SH-SY5Y (cell line): ENCODE measurements at regions not wholly inside any gene's neighbourhood (a gene's known extent, or its start where the extent isn't known, plus 50 kb on each side); places are given as distances from the start of the nearest gene placed in this dataset.
A peak's percentile ranks its signal among the peaks of the same experiment; 100 is the strongest.

Experiments
- GATA2 ChIP-seq: IDR thresholded peaks from 2 replicates; pipeline ENCODE4 v1.6.1; 2011; ENCODE audit warnings: mild to moderate bottlenecking, low read depth, low read length
- GATA3 ChIP-seq: IDR thresholded peaks from 2 replicates; pipeline ENCODE4 v1.6.1; 2011; ENCODE audit warnings: low read depth, mild to moderate bottlenecking, low read length, moderate library complexity

DNA sequence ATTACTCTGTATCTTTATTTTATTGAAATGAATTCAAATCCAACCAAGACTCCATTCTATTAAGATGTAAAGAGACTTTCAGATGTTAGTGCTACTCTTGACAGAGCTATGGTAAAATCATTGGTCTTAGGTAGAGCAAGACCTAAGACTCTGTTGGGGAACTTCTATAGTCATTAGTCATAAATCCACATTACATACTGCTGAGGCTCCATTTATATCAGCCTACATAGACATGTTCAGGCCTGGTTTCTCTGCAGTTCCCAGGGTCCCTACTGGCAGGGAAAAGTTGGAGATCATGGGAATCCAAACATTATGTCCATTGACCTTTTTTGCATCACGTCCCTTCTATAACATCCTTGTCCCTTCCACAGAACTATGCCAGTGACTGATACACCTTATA is 580.4 kb upstream of the ZEB2 start:
- TF ChIP-seq GATA2 (no peak), GATA3 (no peak)

DNA sequence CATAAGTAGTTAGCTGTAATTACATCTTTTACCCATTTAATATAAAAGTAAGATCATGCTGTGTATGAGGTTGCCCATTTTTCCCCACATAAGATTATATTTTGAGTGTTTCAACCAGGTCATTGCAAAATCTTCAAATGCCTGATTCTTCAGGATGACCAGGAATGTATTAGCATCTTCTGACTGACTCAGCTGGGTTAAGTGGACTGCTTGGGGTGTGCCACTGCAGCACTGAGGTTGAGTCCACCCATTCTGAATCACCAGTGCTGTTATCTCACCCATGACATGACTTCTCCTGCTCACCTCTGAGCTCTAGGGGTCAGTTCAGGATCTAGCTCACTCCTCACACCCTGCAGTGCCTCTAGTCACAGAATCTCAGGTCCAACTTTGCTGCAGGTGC is 576.7 kb upstream of the ZEB2 start:
- TF ChIP-seq GATA3 (no peak), GATA2 (no peak)

DNA sequence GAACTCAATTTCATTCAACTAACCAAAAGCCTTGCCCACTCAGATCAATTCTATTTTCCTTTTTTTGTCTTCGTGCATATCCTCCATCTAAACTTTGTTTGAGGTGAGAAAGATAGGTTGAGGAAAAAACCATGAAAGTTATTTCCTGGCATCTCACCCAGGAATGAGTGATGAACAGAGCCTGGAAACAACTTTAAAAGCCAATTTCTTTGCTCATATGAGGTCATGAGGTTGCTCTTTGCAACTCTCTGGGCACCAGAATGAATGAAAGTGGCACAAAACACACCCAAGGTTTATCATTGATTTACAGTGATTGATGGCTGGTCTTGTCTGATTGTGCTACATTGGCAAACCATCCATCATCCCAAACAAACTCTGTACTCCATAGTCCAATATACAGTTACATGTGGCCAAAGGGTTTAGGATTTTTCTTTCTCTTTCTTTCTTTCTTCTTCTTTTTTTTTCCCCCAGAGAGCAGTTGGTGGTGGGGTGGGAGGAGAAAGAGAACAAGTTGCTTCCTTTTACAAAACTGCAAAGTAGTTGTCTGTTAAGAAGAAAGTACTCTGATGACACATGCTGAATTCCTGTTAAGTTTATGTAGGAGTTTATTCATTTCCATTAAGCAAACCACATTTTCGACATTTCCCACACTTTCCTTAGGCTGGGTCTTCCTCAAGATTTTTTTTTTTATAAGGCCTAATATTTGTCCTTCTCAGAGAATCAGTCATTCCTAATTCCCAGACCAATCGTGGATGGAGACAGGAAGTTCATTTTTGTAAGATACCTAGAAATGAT is 575.9 kb upstream of the ZEB2 start:
- TF ChIP-seq GATA2: no peak
- no peak for TF ChIP-seq GATA3

DNA sequence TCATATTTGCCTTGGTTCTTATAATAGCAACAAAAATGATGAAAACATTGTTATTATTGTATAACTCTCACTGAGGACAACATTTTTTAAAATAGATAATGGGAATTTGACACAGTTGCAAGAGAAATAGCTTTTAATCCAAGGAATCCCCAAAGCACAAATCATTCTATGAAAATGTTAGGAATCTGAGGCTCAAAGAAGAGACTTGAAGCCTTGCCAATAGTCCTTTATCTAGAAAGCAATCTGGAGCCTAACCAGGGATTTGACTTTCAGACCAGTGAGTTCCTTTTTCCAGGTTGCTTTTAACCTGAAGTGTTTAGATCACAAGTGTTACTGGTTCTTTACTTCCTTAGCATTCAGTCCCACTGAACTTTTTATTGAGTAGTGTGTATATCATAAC is 574.5 kb upstream of the ZEB2 start:
- no peak for TF ChIP-seq GATA3
- no peak; the same call in 1 of the 2 replicates for TF ChIP-seq GATA2

DNA sequence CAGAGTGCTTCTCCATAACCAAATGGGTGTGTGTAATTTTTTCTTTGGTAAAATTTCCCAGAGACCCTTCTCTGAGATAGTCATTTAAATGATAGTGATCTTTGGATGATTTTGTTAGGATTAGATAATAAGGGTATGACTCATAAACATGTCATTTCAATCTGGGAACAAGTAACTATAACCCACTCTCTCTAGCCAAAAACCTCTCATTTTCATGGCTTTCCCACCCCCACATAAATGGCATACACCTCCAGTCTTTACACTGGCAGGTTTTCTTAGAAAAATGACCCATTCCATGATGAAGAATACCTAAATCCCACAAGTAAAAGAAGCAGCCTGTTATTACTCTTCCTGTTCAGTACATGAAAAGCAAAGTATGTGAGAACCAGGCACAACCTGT is 572.0 kb upstream of the ZEB2 start:
- TF ChIP-seq GATA3: no peak
- TF ChIP-seq GATA2: no peak

DNA sequence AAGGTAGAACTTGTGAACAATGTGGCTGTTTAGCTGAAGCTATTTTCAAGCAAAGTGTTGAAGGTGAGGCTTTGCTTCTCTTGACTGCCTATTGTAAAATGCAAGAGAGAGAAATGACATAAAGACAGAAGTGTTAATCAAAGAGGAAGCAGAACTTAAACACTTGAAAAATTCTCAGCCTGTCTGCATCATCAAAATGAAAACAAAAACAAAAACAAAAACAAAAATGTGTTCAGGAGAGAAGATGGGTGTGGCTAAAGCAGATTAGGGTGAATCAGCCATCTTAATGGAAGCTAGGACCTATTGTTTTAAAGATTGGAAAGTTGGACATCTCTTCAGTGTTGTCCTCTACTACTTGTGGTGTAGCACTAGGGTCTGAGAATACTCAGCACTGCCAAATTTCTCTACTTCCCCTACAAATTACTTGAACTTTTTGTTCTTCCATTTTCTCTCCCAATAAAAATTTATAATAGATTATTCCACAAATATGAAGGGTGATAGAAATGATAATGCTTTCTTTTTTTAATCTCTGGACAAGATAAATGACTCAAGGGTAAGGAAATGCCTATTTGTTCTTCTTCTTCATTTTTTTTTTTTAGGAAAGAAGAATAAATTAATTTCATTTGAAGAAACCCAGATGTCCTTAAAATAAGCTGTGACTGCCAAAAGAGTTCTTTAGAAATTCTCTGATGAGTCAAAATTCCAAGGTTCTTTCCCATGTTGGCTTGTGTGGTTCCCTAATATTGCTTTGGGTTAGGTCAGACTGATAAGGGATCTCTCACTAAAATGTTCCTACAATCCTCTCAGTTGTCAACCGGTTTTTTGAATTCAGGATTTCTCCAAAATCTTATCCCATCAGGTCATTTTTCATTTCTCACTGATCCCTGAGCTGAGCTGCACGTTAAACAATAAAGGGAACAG is 571.2 kb upstream of the ZEB2 start:
- TF ChIP-seq GATA3 (no peak), GATA2 (no peak)

DNA sequence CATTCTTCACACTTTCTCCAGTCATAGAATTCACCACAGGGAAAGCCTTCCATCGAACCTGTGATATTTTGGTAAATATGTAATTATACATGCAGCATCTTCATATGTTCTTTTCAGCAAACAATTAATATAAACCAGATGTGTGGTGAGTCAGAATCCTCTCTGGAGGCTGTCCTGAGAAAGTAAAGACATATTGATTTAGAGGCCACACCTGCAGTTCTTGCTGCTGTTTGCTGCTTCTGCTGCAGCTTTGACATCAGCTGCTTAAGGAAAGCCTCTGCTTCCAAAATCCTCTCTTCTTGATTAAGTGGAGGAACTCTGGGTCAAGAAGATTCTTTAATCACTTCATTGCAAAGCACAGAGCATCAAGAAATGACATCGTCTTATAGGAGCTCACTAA is 568.8 kb upstream of the ZEB2 start:
- TF ChIP-seq GATA2 (no peak), GATA3 (no peak)

DNA sequence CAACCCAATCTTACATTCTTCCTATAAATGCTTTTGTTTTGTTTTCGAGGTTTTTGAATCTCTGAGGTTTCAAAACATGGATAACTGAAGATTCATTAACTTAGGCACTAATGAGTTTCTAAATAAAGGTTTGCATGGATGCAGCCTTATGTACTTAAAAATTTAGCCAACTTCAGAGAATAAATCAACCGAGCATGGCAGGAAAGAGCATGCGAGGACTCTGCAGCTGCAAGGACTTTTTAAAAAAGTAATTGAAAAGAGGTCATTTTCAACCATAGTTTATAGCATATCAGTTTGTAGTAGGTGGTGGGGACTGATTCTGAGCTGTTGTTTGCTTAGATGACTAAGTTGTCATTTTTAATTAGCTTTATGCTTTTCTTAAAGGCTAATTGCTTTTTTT is 567.0 kb upstream of the ZEB2 start:
- TF ChIP-seq GATA2: no peak
- TF ChIP-seq GATA3: no peak

DNA sequence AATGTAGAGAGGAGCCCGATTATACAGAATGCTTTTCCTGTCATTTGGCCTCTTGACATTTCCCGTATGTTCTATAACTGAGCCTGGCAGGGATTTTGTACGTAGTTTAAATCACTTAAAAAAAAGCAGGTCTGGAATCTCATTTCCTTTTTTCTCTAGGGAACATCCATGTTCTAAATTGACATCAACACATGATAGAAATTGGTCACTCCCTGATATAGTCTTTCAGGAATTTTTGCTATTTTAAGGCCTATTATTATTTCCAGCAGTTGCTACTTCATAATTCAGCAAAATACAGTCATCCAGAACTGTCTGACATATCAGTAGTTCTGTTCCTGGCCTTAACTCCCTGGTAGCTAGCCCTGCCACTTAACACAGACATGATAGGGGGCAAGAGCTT is 565.7 kb upstream of the ZEB2 start:
- no peak for TF ChIP-seq GATA3
- TF ChIP-seq GATA2: no peak

DNA sequence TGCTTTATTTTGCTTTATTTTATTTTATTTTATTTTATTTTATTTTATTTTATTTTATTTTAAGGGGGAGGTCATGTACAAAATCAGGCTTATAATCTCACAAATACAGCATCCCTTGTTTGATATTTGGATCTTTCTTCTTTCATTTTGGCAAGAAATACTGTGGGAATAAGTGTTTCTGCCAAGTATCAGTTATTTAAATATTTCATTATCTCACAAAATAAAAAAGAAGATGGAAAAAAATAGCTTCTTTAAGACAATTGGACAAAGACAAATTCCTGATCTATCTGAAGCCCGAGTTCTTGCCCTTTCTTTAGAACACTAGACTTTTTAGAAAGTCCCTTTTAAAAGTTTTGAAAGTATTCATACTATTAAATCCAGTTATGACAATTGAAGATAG is 560.5 kb upstream of the ZEB2 start:
- TF ChIP-seq GATA3: no peak
- no peak for TF ChIP-seq GATA2

DNA sequence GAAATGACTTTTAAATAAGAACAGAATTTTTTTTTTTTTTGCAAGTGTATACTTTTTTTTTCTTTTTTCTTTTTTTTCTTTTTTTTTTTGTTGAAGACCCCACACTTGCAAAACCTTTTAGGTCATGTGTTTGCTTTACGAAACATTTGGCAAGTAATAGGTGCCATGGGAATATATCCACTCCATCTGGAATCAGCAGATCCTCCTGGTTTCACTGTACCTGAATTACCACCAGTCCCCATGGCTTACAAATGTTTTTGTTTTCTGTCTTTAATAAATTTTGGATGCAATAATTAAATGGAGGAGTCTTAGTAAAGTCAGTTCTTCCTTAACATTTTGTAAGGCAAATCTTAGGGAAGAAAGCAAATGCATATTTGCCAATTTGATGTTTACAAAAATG is 559.7 kb upstream of the ZEB2 start:
- TF ChIP-seq GATA3: no peak
- TF ChIP-seq GATA2: no peak

DNA sequence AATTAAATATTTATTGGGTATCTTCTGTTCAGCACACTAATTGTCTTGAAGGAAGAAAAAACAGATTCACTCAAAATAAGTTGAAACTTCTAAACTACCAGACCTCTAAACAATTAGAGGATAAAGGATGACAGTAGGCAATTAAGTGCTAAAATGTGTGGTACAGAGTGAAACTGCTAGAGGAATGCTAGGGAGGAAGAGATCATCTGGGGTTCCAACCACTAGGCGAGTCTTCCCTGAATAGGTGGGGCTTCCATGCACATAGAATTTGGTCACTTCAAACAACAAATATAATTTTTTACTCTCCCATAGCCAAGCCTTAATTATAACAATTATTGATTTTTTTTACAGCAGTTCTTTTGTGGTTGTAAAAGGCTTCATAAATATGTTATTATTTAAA is 559.0 kb upstream of the ZEB2 start:
- TF ChIP-seq GATA3 (no peak), GATA2 (no peak)

DNA sequence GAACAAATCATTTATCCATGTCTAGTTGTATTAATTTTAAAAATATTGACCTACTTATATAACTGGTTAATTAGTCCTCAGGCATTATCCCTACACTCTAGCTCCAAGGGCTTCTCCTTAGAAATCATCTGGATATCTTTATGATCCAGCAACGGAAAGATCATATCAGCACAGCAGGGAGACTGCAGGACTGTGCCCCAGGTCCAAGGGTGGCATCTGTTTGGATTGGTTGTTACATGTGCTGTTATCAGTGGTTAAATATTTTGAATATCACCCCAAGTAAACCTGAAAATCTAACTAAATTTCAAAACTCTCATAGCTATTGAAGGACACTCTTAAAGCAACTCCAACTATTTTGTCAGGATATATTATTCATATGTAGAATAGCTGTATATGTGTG is 556.2 kb upstream of the ZEB2 start:
- TF ChIP-seq GATA2 (peak; percentile 76), GATA3 (peak; percentile 78)

DNA sequence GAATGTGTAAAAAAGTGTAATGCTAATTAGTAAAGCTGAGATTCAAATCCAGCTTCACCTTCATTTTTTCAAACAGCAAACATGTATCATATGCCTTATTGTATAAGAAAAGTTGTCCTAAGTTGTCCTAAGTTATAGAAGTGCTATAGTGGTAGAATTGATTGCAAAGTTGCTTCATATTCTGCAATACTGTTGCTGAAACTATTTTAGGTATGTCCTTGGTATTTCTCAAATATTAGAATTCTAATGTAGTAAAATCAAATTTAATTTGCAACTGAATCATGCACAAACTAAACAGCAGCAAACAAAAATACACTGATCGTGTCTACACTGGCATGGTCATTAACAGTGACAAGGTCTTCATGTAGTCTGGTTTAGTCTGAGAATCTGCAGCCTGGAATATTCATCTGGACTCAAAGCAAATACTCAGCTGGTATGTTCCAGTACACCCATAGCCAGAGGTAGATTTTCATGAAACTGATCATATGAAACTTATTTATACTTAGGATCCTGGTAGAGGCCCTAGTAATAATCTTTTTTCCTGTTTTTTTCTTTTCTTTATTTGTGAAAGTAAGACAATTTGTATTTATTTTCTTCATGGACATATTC is 555.6 kb upstream of the ZEB2 start:
- TF ChIP-seq GATA3 (no peak), GATA2 (no peak)
